LoVo (cell line): ENCODE measurements at regions not wholly inside any gene's neighbourhood (a gene's known extent, or its start where the extent isn't known, plus 50 kb on each side); places are given as distances from the start of the nearest gene placed in this dataset.
"Not testable (repeated sequence)": the region's sequence is repeated elsewhere in the genome, so short reads cannot be mapped to it uniquely, and the experiment has no call there.

Experiments
- DNase-seq: peaks from one replicate; pipeline ENCODE4 v3.0.0-alpha.2; 2016; ENCODE audit warnings: low spot score

DNA sequence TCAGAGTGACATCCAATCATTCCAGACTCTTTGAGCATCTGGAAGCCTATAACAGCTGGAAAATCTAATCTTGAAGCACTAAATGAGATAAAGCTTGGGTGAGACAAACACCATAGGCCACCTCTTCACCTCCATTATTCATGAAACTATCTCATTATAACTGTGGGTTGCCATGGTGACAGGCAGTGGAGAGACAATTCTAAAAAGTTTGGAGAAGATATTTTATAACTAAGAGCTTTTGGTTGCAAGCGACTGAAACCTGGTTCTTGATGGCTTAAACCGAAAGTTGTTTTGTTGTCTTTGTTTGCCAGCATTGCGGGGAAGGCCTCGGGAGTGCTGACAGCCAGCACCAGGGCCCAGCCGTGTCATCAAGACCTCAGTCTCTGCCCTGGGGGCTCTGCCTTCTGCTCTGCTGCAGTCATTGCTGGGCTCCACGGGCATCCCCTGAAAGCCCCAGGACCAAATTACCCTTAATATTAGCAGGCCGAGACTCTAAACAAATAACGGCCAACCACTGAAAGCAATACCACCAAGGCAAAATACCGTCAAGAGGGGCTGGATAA, 353.6 kb upstream of the SFSWAP start:
- DNase-seq, result no peak

DNA sequence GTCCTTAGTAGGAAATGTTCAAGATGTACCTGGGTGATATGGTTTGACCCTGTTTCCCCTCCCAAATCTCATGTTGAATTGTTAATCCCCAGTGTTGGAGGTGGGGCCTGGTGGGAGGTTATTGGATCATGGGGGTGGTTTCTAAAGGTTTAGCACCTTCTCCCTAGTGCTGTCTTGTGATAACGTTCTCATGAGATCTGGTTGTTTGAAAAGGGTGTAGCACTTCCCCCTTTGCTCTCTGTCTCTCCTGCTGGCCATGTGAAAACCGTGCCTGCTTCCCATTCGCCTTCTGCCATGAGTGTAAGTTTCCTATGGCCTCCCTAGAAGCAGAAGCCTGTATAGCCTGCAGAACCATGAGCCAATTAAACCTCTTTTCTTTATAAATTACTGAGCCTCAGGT, 353.0 kb upstream of the SFSWAP start:
- no peak for DNase-seq

DNA sequence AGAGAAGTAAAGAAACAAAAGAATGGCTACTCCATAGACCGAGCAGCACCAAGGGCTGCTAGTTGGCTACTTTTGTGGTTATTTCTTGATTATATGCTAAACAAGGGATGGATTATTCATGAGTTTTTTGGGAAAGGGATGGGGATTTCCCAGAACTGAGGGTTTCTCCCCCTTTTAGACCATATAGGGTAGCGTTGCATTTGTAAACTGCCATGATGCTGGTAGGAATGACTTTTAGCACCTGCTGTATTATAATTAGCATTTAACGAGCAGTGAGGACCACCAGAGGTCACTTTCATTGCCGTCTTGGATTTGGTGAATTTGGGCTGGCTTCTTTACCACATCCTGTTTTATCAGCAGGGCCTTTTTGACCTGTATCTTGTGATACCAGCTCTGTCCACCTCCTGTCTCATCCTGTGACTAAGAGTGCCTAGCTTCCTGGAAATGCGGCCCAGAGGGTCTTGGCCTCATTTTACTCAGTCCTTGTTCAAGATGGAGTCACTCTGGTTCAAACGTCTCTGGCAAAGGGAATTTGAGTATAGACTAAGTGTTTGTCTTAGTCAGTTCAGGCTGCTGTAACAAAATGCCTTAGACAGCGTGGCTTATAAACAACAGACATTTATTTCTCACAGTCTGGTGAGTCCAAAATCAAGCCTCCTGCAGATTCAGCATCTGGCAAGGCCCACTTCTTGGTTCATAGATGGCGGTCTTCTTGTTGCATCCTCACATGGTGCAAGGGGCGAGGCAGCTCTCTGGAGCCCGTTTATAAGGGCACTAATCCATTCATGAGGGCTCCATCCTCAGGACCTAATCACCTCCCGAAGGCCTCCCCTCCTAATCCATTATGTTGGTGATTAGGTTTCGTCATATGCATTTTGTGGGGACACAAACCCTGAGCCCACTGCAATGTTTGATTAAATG, 348.3 kb upstream of the SFSWAP start:
- no peak for DNase-seq

DNA sequence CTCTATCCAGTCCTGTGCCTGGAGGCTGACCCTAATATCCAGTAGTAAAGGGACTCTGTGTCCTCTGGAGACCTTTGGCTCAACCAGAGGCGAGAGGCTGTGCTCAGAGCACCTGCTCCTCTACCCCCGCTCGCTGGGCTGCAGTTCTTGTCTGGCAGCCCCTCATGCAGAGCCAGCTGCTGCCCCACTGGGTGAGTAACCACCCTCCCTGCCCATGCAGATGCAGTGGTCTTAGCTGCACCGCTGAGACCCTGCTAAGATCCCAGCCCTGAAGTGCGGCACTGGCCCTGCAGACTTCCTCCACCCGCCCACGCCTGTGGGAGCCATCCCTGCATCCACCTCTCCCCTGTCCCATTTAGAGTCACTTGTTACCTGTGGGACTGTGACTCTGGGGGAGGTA, 347.5 kb upstream of the SFSWAP start:
- no peak for DNase-seq

DNA sequence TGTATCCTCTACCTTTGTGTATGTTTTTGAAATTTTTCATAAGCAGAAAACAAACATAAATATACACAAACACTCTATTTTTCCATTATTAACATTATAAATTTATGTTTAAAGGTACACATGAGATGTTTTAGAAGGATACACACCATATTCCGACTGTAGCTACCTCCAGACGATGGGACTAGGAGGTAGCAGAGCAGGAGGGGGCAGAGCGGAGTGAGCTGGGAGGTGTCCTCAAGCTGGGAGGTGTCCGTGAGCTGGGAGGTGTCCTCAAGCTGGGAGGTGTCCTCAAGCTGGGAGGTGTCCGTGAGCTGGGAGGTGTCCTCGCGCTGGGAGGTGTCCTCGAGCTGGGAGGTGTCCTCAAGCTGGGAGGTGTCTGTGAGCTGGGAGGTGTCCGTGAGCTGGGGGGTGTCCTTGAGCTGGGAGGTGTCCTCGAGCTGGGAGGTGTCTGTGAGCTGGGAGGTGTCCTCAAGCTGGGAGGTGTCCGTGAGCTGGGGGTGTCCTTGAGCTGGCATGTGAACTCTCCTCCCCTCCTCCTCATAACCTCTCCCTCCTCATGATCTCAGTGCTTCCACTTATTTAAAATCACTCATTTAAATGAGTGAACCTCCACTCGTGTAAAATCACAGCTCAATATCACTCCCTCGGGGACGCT, 346.9 kb upstream of the SFSWAP start:
- DNase-seq, result no peak

DNA sequence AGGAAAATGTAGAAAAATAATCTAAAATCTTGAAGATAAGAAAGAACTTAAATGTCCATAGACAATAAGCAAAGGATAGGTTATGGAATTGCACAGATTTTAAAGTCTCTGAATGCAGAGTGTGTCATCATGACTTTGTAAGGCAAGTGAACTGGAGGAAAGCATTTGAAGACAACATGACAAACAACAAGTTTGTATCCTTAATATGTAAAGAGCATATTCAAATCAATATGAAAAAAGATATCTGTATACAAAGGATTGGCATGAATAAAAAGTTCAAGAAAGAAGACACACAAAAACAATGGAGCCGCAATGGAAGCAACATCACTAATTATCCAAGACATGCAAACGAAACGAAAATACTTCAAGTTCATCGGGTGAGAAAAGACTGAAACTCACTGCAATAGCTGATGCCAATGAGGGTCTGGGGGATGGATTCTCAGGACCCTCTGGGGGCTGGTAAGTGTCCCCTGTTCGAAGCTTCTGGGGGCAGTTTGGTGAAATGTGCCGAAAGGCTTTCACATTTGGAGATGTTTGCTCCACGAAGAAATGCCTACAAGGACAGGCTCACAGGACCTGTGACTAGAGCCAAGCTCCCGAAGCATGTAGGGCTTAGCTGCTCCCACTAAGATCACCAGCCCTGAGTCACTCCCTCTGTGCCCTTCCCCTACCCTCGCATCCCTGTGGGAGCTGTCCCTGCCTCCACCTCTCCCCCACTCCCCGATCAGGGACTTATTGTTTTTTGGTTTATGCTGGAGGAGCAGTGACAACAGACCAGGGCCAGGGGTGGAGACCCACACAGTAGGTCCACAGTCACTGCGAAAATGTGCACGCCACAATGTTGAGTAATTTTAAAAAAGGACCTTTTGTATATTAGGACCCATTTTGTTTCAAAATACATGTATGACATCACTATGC, 345.7 kb upstream of the SFSWAP start:
- DNase-seq, result no peak

DNA sequence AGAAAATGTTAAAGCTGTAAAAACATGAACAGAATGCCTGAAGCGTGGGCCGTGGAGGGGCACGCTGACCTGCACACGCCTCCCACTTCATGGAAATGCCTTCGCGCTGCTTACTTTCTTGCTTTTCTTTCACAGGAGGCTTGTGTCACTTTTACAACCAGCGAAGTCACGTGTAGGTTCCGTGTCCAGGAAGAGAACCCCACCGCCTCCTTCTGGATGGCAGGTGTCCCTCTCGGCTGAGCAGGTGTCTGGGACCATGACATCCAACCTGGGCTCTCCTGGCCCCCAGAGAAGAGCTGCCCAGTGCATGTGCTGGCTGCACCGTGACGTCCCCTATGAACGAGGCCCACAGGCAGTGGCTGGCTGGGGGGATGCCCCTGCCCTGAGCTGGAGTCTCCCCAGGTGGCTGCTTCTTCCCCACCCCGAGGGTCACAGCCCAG, 345.0 kb upstream of the SFSWAP start:
- DNase-seq, result no peak

DNA sequence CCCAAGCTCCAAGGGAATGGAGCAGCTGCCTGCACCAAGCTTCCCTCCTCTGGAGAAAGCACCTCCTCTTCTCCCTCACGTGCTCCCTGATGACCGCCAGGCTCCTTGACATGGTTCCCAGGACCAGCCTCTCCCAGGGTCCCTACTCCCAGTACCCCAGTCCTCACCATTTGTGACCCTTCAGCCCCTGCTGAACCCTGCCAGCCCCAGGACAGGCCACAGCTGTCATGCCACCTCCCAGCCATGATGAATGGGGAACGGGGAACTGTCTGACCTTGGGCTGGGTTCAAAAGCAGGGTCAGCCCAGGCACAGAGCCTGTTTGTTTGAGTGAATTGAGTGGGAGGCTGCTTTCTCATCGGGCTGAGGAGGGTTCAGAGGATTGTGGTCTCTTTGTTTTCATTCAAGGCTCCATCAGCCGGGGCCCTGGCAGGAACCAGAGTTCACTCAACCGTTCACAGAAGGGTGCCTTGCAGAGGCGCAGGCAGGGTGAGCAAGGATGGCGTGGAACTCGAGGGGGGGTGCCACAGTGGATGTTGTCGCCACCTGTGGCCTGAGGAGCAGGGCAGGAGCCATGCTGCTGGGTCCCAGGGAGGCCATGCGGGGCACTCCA, 344.5 kb upstream of the SFSWAP start:
- no peak for DNase-seq

DNA sequence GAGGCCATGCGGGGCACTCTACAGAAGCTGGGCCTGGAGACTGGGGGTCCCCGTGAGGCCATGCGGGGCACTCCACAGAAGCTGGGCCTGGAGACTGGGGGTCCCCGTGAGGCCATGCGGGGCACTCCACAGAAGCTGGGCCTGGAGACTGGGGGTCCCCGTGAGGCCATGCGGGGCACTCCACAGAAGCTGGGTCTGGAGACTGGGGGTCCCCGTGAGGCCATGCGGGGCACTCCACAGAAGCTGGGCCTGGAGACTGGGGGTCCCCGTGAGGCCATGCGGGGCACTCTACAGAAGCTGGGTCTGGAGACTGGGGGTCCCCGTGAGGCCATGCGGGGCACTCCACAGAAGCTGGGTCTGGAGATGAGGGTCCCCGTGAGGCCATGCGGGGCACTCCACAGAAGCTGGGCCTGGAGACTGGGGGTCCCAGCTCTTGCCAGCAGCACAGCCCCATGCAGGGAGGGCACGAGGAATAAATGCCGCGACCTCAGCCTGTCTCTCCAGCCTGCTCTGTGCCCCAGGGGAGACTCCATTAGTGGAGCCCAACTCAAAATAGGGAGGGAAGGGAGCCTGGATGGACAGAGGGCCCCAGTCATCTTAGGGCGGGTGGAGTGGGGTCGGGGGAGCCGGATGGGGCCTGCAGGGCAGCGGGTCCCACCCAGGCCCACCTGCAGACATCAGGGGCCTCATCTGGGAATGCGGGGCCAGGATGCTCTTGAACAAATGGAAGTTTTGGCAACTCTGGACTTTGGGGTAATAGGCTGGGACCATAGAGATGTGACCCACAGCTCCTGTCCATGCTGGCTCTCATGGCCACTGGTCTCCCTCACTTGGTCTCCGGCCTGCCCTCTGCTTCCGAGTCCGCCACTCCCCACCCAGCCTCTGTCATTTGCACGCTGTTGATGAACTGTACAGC, 343.6 kb upstream of the SFSWAP start:
- not testable (repeated sequence) for DNase-seq

DNA sequence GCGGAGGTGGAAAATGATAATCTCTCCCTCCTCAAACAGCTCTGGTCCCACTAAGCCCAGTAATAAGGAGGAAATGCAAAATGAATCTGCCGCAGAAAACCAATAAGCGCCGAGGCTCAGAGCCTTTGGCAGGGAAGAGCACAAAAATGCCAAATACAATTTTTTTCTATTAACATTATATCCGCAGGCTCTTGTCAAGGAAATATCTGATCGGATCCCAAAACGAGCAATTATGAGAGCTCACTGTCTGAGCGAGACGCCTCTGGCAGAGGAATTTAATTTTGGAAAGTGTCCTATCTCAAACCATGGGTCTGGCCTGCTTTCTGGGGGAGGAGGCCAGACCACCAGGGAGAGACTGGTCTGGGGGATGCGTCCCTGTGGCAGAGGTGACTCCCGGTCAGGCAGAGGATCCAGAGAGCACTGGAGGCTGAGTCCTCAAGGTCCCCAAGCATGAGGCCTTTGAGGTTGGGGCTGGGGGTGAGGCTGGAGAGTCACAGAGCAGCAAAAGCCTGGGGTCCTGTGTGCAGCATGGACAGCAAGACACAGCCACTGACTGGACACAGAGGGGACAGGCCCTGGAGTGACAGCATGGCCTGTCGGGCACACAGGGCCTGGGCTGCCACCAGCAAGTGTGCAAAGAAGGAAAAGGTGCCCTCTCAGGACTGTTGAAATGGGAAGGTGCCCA, 342.8 kb upstream of the SFSWAP start:
- DNase-seq, result no peak

DNA sequence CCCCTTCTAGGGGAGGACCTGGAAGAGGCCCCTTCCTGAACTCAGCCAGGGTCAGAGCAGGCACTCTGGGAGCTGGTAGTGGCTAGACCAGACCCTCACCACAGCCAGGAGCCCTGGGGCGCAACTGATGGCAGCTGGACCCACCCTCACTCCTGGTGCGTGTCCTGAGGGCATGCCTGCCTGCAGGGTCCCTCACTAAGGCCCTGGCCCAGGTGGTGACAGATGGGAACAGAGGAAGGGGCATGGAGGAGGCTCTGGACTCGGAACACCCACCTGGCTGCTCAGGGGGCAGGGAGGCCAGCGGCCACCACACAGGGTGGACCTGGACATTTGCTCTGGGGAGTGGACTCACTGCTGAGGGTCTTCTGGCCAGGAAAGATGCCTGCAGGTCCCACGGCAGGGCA, 342.2 kb upstream of the SFSWAP start:
- no peak for DNase-seq

DNA sequence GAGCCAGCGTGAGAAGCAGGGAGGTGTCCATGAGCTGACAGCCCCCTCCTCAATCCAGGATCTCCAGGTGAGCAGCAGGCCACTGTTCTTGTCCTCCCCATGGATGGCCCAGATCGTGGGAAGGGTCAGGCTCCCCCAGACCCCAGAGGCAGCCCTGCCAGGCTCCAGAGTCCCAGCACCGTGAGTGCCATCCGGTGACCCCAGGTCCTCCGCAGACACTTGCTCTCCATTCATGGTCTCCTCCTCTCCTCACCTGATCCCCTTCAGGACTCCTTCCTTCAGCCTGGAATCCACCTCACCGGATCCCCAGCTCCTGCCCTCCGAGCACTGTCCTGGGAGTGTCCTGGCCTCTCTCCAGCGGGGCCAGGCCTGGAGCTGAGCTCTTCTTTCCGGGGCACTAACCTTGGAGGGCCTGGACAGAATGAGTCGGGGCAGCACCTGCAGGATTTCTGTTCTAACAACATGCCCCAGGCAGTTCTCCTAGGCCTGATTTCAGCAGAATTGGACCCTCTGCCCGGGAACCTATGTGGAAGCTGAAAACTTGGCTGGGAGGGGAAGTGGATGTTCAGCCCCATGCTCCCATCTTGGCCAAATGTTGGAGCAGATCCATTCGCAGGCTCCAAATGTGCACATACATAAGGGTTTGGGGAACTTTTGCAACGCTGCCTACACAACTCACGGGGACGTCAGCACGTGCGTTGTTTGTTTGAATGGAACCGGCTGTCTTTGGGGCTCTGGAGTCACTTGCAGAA, 341.6 kb upstream of the SFSWAP start:
- no peak for DNase-seq

DNA sequence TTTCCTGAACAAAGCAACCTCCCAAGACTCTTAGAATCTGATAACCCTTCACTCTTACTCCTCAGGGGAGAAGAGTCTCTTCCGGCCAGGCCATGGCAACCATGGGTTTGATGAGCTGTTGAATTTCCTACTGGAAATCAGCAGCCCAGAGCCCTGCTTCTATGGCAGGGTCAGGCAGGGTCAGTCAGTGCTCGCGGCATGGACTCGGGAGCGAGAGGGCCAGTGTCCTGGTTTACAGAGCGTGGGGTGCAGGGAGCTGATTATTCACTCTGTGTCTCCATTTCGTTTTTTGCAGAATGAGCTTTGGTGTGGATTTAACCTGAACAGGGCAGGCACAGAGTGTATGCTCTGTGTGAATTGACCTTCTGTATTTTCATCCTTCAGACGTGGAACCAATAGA, 340.6 kb upstream of the SFSWAP start:
- no peak for DNase-seq

DNA sequence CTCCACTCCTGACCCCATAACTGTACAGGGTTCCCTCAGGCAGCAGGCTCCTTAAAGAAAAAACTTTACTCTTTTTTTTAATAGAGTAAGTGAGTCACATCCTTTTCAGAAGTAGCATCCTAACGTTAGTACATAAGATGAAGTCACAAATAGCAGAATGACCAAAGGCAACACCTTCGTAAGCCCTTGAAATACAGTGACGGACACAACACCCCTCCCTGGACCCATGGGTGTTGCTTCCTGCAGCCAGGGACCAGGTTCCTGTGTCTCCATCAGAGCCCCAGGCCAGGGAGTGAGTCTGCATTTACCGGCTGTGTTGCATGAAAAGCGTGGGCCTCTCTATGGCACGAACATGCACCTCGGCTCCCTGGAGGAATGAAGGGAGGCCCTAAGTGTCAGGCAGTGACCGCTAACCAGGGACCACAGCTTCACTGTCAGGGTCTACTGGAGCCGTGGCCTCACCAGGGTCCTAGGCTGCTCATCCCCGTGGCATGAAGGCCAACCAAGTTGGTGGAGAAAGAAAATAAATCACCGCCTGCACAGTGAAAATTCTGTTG, 340.0 kb upstream of the SFSWAP start:
- no peak for DNase-seq

DNA sequence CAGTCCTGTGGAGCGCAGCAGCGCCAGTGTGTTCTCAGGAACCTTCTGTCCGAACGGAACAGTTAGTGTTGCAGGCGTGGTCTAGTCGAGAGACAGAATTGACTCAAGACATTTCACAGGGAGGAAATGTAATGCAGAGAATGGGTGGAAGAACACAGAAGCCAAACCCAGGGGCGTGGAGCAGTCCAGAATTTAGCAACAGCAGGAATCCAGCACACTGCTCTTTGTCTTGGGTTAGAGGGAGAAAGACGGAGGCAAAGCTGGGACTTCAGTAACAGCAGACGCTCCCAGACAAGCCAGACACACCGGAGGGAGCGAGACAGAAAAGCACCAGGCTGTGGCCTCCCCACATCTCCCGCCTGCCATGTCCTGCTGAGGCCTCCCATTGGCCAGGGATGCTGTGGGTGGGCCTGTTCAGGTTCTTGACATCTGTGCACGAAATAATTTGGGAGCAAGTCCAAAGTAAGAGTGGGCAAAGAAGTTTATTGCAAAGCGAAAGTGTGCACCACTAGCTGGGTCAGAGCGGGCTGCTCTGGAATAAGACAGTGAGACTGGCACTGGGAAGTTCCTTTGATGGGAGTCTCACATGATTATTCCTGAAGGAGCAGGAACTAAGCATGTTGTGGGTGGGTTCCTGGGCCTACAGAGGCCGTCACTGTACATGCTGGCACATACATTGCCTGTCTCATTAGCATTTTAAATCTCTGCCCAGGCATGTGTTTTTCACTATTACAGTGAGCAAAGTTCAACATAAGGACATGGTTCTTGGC, 339.3 kb upstream of the SFSWAP start:
- no peak for DNase-seq

DNA sequence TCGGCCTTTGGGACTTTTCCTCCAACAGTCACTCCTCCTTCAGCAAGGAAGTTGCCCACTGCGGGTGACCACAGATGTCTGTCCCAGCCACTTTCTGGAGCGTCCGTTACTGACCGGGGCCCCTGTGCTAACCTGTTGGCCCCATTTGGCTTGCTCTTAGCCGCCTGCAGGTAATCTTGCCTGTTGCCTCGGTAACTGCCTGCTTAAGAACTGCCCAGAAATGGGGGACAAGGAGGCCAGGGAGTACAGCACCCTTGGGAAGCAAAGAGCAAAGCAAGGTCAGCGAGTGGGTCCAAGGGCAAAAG, 338.8 kb upstream of the SFSWAP start:
- DNase-seq, result no peak

DNA sequence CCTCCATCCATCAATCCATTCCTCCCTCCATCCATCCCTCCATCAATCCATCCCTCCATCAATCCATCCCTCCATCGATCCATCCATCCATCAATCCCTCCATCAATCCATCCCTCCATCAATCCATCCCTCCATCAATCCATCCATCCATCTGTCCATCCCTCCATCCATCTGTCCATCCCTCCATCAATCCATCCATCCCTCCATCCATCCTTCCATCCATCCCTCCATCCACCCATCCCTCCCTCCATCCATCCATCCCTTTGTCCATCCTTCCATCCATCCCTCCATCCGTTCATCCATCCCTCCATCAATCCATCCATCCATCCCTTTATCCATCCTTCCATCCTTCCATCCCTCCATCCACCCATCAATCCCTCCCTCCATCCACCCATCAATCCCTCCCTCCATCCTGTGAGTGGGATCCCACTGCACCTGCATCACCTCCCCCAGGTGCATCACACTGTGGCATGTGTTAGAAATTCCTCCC, 338.1 kb upstream of the SFSWAP start:
- DNase-seq, result no peak
